ENCODE measurements at regions not wholly inside any gene's neighbourhood (a gene's known extent, or its start where the extent isn't known, plus 50 kb on each side); places are given as distances from the start of the nearest gene placed in this dataset.
A peak's percentile ranks its signal among the peaks of the same experiment; 100 is the strongest.
"Not testable (repeated sequence)": the region's sequence is repeated elsewhere in the genome, so short reads cannot be mapped to it uniquely, and the experiment has no call there.

GRCh38 chr1:86633306-86633838, 71.0 kb upstream of the SH3GLB1 start:
- not testable (repeated sequence) for DNase-seq

DNA sequence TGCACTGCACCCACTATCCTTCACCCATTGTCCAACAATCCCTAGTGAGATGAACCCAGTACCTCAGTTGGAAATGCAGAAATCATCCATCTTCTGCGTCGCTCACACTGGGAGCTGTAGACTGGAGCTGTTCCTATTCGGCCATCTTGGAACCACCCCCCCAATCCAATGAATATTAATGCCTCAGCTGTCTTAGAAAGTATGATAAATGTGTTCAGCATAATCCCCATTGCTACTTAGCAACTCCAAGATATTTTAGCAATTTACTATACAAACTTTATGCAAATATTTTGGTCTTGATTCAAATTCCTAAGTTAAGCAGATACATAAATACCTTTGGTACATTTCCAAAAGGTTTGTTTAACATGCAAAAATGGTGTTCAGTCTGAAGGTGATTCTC, 70.5 kb upstream of the SH3GLB1 start:
- DNase-seq, result no peak

DNA sequence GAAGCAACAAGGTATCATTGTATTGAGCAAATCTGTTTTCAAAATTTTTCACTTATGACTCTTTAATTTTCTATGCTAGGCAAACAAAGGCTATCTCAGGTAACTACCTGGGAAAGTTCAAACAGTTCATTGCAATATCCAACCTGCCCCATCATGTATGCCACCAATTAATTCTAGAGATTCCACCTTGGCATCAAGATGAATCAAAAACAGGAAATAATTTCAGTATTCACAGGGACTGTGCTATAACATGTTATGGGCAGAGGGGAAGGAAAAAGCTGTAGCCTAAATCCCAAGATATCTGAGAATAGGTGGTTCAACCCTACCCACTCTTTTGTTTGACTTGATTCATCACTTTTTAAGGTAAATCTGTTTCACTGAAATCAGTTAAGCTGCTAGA, 67.5 kb upstream of the SH3GLB1 start:
- no peak for DNase-seq

DNA sequence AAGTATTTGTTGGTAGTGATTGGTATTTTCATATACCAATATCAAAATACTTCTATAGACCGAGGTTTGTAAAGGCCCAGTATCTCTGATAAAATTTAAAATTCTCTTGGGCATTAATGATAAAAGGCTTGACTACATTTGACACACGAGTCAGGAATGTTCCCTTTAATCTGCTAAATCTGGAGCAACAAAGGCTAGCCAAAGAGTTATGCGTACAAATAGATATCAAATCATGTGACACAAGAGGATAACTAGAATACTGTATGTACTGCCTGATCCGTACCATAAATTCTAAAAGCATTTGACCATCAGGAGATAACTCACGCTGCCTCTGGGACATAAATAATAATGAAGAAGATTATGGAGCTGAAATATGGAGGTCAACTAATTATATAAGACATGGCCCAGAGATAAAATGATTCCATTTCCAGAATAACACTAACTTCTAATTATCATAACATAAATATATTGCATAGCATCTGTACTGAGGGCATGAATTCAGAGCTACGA, 64.2 kb upstream of the SH3GLB1 start:
- no peak for DNase-seq

DNA sequence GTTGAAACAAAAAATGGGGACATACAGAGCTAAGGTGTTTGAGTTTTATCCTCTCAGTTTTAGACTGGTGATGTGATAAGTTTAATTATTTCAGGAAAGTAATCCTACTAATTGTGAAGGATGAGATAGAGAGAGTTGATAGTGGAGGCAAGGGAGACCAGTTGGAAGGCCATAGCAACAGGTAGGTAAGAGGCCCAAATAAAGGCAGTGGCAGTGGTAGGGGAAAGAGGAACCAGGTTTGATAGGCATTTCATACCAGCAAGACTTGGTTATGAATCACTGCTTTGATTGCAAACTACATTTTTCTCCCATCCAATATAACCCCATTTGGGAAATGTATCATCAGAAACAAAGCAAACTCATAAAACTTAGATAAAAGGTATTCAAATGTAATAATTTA, 63.1 kb upstream of the SH3GLB1 start:
- no peak for DNase-seq

DNA sequence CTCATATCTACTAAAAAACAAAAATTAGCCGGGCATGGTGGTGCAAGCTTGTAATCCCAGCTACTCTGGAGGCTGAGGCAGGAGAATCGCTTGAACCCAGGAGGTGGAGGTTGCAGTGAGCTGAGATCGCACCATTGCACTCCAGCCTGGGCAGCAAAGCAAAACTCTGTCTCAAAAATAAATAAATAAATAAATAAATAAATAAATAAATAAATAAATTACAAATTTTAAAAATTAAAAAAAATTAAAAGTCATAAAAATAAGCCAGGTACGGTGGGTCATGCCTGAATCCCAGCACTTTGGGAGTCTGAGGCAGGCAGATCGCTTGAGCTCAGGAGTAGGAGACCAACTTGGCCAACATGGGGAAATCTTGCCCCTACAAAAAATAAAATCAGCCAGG, 59.7 kb upstream of the SH3GLB1 start:
- not testable (repeated sequence) for DNase-seq

DNA sequence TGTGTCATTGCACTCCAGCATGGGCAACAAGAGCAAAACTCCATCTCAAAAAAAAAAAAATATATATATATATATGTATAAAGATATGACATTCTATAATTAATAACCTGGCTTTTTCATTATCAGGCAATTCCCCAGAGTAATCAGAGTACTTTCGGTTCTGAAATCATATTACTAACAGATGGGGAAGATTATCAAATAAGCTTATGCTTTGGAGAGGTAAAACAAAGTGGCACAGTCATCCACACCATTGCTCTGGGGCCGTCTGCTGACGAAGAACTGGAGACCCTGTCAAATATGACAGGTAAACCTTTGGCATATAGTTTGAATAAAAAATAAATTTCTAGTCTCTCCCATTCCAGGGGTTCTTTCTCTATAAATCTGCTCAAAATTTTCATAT, 58.5 kb upstream of the SH3GLB1 start:
- DNase-seq, result no peak

DNA sequence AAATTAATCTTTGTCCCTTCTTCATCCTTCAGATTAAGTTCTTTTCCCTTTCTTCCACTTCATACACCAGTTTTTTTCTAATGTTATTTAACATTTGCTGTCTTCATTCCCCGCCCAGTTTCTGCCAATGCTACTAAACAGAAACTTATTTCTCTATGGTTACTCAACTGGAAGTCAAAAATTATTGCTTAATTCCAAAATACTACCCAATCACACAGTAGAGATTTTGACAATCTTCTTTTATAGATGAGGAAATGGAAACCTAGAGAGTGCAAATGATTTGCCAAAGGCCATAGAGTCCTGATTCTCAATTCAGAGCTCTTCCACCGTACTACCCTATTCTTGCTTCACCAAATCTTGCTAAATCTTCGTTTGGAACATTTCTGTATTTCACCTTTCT, 58.1 kb upstream of the SH3GLB1 start:
- DNase-seq, result no peak

DNA sequence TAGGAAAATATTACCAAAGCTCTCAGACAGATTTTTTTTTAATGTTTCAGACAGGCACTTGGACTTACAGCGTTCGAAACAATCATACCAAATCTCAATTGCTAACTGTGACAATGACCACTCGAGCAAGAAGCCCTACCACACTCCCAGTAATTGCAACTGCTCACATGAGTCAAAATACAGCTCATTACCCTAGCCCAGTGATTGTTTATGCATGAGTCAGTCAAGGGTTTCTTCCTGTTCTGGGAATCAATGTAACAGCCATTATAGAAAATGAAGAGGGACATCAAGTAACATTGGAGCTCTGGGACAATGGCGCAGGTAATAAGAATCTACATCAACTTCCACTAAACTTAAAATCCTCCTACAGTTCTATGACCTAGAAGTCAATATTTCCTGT, 56.1 kb upstream of the SH3GLB1 start:
- DNase-seq, result peak in 1 of 3 donors; percentile 39

DNA sequence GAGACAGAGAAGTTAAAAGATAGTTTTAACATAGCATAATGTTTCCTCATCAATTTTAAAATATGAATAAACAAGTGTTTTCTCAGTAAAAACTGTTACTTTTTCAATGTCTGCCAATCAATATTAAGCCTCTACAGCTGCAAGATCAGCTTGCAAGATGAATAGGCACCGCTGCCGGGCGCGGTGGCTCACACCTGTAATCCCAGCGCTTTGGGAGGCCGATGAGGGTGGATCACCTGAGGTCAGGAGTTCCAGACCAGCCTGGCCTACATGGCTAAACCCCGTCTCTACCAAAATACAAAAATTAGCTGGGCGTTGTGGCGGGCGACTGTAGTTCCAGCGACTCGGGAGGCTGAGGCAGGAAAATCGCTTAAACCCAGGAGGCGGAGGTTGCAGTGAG, 54.8 kb upstream of the SH3GLB1 start:
- DNase-seq, result no peak

- no peak for DNase-seq
These were observed 54.3 kb upstream of the SH3GLB1 start for GRCh38 chr1:86650065-86650464.
